Esophagus muscularis mucosa (tissue), 4 donors: ENCODE measurements at regions not wholly inside any gene's neighbourhood (a gene's known extent, or its start where the extent isn't known, plus 50 kb on each side); places are given as distances from the start of the nearest gene placed in this dataset.

Source experiments
- DNase-seq: peaks from one replicate; pipeline ENCODE4 v3.0.0-alpha.2; 2017; ENCODE audit errors: extremely low spot score
- H3K27ac ChIP-seq, 4 donors: fragments of 200-600 bp; sonication (generic); replicated peaks in 1 of 4; 1 replicate in 3 of 4; 2 replicates in 1 of 4; pipeline ENCODE4 v1.5.1; 2016 to 2019; ENCODE audit warnings: mild to moderate bottlenecking in 1 of 4
- H3K27me3 ChIP-seq, 4 donors: fragments of 200-600 bp; sonication (generic); one replicate each; pipeline versions ENCODE4 v1.5.1 to v1.6.0; 2016 to 2019
- H3K36me3 ChIP-seq, 4 donors: fragments of 200-600 bp; sonication (generic); one replicate each; pipeline ENCODE4 v1.5.1; 2016 to 2019
- H3K4me1 ChIP-seq, 4 donors: fragments of 200-600 bp; sonication (generic); one replicate each; pipeline ENCODE4 v1.5.1; 2016 to 2019
- H3K4me3 ChIP-seq, 4 donors: fragments of 200-600 bp; sonication (generic); 1 replicate in 2 of 4; 2 replicates in 2 of 4; pipeline ENCODE4 v1.5.1; 2016 to 2019; ENCODE audit warnings: mild to moderate bottlenecking in 4 of 4, moderate library complexity in 1 of 4
- H3K9me3 ChIP-seq, 4 donors: fragments of 200-600 bp; sonication (generic); 1 replicate in 3 of 4; 2 replicates in 1 of 4; pipeline ENCODE4 v1.5.1; 2016 to 2019
- EP300 ChIP-seq: sonication (generic); formaldehyde crosslinking; IDR thresholded peaks from one replicate; pipeline ENCODE4 v1.6.1; 2017; ENCODE audit warnings: antibody characterized with exemption
- POLR2A ChIP-seq: fragments of 450-650 bp; IDR thresholded peaks from one replicate; pipeline ENCODE4 v1.6.1; 2017; ENCODE audit warnings: antibody characterized with exemption, moderate library complexity, mild to moderate bottlenecking, low read depth
- POLR2AphosphoS5 ChIP-seq, 2 donors: sonication (generic); formaldehyde crosslinking; IDR thresholded peaks; one replicate each; pipeline ENCODE4 v1.6.1; 2017; ENCODE audit warnings: antibody characterized with exemption in 2 of 2
- WGBS: methylation state at CpG from one replicate; pipeline ENCODE4 v1.1.5; 2018; 5-methylcytosine and 5-hydroxymethylcytosine counted together
- intact Hi-C: fragments of 100-400 bp; cut with DNase I; formaldehyde crosslinking; loops from one replicate; pipeline ENCODE4 v1.15.1; 2023
- TF ChIP-seq, protein P1 (sequence below), 3 experiments: fragments of 200-600 bp in 2 of 3; fragments of 450-650 bp in 1 of 3; sonication (generic) in 2 of 3; IDR thresholded peaks; one replicate each; pipeline ENCODE4 v1.5.1; 2017 to 2019; ENCODE audit warnings: antibody characterized with exemption in 3 of 3, mild to moderate bottlenecking in 2 of 3, moderate library complexity in 1 of 3

DNA sequence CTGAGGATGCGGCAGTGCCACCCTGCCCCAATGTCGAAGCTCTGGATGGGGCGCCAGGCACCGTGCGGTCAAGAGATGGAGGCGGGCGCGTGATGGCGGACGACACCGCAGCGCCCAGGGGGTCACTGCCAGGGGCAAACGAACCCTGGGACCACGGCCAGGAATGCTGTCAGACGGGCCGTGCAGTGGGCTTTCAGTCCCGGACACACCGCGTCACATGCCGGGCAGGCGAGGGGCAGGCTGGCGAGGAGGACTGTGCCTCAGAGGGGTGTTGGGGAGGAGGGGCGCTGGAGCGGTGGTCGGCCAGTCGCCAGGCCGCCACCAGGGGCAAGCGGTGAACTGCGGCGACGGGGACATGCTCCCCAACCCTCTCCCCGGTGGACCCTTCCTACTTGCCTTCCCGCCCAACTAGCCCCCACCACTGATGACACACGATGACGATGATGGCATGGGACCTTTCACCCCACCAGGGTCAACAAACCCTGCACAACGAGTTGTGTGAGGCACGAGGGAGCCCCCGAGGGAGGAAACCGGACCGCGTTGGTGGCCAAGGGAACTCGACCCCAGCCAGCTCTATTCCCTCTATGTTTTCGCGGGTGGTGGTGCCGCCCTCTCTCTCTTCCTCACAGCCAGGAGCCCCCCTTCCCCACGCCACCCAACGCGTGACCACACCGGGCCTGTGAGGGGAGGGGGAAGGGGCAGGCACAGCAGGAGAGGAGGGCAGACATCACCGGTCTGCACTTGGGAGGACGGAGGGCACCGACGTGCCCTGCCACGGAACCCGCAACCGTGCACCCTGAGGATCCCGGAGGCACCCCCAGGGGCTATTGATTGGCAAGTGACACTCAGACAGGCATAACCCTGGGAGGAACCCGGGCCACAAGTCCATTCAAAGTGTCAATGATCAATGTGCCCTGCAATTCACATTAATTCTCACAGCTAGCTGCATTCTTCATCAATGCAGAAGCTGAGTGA, 1960.9 kb upstream of the DEFB115 start:
- DNase-seq = peak; percentile 62
- no peak overlapping the region for H3K27ac ChIP-seq
- H3K4me3 ChIP-seq = no peak overlapping the region
- TF ChIP-seq EP300 = no peak
- TF ChIP-seq POLR2A = no peak
- TF ChIP-seq POLR2AphosphoS5 (IDR thresholded peaks at IDR 0.05) = no peak
- TF ChIP-seq, protein P1, sequence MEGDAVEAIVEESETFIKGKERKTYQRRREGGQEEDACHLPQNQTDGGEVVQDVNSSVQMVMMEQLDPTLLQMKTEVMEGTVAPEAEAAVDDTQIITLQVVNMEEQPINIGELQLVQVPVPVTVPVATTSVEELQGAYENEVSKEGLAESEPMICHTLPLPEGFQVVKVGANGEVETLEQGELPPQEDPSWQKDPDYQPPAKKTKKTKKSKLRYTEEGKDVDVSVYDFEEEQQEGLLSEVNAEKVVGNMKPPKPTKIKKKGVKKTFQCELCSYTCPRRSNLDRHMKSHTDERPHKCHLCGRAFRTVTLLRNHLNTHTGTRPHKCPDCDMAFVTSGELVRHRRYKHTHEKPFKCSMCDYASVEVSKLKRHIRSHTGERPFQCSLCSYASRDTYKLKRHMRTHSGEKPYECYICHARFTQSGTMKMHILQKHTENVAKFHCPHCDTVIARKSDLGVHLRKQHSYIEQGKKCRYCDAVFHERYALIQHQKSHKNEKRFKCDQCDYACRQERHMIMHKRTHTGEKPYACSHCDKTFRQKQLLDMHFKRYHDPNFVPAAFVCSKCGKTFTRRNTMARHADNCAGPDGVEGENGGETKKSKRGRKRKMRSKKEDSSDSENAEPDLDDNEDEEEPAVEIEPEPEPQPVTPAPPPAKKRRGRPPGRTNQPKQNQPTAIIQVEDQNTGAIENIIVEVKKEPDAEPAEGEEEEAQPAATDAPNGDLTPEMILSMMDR (IDR thresholded peaks at IDR 0.05) = no peak
- H3K27me3 ChIP-seq = peaks cover 0 to 5% (median 0%) of the 10 kb centered on the region in 4 donors
- H3K4me1 ChIP-seq = no peaks in the 10 kb centered on the region
- intact Hi-C loops = no loop called here
- peaks cover 0 to 36% (median 17%) of the 10 kb centered on the region in 4 donors for H3K9me3 ChIP-seq
- WGBS = 84% methylated on average over 54 of the region's 58 CpGs
- no peaks in the 10 kb centered on the region for H3K36me3 ChIP-seq

DNA sequence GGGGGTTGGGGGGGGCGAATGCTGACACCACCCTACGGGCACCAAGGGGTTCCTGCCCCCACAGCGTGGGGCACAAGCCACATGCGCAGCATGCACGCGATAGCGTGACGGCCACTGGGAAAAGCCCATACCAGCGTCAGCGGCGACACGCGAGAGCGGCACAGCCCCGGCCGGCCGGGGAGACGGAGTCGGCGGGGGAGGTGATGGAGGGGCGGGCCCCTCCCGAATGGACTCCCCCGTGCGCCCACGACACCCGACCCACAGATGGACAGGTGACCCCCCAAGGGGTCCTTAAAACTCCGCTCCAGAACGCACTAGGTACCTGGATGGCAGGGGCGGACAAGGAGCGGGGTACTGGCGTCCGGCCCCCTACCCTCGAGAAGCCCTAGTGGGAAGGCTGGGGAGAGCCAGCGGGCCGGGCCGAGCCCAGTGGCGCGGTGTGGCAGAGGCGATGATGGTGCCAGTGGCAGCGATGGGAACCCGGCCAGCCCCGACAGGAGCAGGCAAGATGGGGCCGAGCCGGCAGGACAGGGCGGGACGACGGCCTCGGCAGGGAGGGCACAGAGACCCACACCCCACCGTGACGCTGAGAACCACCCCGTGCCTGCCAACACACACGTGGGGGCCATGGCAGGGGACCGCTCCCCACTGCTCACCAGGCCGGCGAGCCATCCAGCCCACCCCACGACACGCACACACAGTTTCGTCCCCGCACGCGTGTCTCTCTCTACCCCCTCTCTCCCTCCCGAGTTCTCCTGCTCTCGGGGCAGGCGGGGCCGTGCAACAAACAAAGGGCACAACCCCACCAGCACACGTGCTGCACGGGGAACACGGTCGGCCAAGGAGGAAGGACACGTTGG, 1959.8 kb upstream of the DEFB115 start:
- peaks cover 0 to 38% (median 21%) of the 10 kb centered on the region in 4 donors for H3K9me3 ChIP-seq
- H3K36me3 ChIP-seq = no peaks in the 10 kb centered on the region
- intact Hi-C loops = no loop called here
- TF ChIP-seq POLR2A (no peak), EP300 (no peak), POLR2AphosphoS5 (IDR thresholded peaks at IDR 0.05) (no peak)
- TF ChIP-seq, protein P1 (IDR thresholded peaks at IDR 0.05) = no peak
- peak; percentile 89 for DNase-seq
- WGBS = 69% methylated on average over 70 of the region's 70 CpGs
- H3K4me1 ChIP-seq = no peaks in the 10 kb centered on the region
- H3K4me3 ChIP-seq = no peak overlapping the region
- no peak overlapping the region for H3K27ac ChIP-seq
- peaks cover 0 to 10% (median 0%) of the 10 kb centered on the region in 4 donors for H3K27me3 ChIP-seq

DNA sequence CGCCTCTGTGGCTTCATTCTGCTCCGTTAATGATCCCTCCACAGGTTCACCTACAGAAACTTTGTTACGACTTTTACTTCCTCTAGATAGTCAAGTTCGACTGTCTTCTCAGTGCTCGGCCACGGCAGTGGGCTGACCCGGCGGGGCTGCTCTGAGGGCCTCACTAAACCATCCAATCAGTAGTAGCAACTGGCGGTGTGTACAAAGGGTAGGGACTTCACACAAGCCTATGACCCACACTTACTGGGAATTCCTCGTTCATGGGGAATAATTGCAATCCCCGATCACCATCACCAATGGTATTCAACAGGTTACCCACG, 1959.2 kb upstream of the DEFB115 start:
- intact Hi-C loops = no loop called here
- H3K36me3 ChIP-seq = no peaks in the 10 kb centered on the region
- no peaks in the 10 kb centered on the region for H3K4me1 ChIP-seq
- no peak overlapping the region for H3K27ac ChIP-seq
- 80% methylated on average over 12 of the region's 12 CpGs for WGBS
- DNase-seq = no peak
- H3K9me3 ChIP-seq = peaks cover 0 to 38% (median 21%) of the 10 kb centered on the region in 4 donors
- peaks cover 0 to 13% (median 0%) of the 10 kb centered on the region in 4 donors for H3K27me3 ChIP-seq
- H3K4me3 ChIP-seq = no peak overlapping the region
- TF ChIP-seq EP300 = no peak
- TF ChIP-seq POLR2A = no peak
- TF ChIP-seq POLR2AphosphoS5 (IDR thresholded peaks at IDR 0.05) = no peak
- TF ChIP-seq, protein P1 (IDR thresholded peaks at IDR 0.05) = no peak

DNA sequence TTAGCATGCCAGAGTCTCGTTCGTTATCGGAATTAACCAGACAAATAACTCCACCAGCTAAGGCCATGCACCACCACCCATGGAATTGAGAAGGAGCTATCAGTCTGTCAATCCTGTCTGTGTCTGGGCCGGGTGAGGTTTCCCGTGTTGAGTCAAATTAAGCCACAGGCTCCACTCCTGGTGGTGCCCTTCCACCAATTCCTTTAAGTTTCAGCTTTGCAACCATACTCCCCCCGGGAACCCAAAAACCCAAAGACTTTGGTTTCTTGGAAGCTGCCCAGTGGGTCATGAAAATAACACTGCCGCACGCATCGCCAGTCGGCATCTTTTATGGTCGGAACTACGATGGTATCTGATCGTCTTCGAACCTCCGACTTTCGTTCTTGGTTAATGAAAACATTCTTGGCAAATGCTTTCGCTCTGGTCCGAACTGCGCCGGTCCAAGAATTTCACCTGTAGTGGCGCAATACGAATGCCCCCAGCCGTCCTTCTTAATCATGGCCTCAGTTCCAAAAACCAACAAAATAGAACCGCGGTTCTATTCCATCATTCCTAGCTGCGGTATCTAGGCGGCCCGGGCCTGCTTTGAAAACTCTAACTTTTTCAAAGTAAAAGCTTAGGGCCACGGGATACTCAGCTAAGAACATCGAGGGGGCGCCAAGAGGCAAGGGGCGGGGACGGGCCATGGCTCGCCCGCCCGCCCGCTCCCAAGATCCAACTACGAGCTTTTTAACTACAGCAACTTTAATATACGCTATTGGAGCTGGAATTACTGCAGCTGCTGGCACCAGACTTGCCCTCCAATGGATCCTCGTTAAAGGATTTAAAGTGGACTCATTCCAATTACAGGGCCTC, 1958.5 kb upstream of the DEFB115 start:
- WGBS = 86% methylated on average over 40 of the region's 40 CpGs
- H3K9me3 ChIP-seq = peaks cover 0 to 38% (median 21%) of the 10 kb centered on the region in 4 donors

More for the DNA sequence above, 1958.5 kb upstream of the DEFB115 start:
- Histone ChIP-seq H3K27me3 (peaks cover 0 to 21% (median 0%) of the 10 kb centered on the region in 4 donors), H3K36me3 (no peaks in the 10 kb centered on the region), H3K4me1 (no peaks in the 10 kb centered on the region), H3K4me3 (no peak overlapping the region), H3K27ac (no peak overlapping the region)
- no peak for TF ChIP-seq POLR2AphosphoS5 (IDR thresholded peaks at IDR 0.05)
- no peak for TF ChIP-seq POLR2A
- no peak for TF ChIP-seq EP300
- TF ChIP-seq, protein P1 (IDR thresholded peaks at IDR 0.05) = no peak
- intact Hi-C loops = no loop called here
- DNase-seq = peak; percentile 62
